ENCODE measurements at regions not wholly inside any gene's neighbourhood (a gene's known extent, or its start where the extent isn't known, plus 50 kb on each side); places are given as distances from the start of the nearest gene placed in this dataset.

- TF ChIP-seq CTCF (conservative IDR thresholded peaks at IDR 0.05; ENCODE audit: low read length) (no peak), EZH2phosphoT487 (IDR thresholded peaks at IDR 0.05; ENCODE audit: borderline replicate concordance, low read depth, low read length) (no peak)
Observed at GRCh38 chr9:7690014-7690413, 109.6 kb downstream of the DMAC1 start.
